Dermis blood vessel endothelial cell (primary cell): ENCODE measurements at regions not wholly inside any gene's neighbourhood (a gene's known extent, or its start where the extent isn't known, plus 50 kb on each side); places are given as distances from the start of the nearest gene placed in this dataset.
"Not testable (repeated sequence)": the region's sequence is repeated elsewhere in the genome, so short reads cannot be mapped to it uniquely, and the experiment has no call there.

Experiments used
- DNase-seq: peaks from one replicate; pipeline ENCODE4 v3.0.0; 2010

DNA sequence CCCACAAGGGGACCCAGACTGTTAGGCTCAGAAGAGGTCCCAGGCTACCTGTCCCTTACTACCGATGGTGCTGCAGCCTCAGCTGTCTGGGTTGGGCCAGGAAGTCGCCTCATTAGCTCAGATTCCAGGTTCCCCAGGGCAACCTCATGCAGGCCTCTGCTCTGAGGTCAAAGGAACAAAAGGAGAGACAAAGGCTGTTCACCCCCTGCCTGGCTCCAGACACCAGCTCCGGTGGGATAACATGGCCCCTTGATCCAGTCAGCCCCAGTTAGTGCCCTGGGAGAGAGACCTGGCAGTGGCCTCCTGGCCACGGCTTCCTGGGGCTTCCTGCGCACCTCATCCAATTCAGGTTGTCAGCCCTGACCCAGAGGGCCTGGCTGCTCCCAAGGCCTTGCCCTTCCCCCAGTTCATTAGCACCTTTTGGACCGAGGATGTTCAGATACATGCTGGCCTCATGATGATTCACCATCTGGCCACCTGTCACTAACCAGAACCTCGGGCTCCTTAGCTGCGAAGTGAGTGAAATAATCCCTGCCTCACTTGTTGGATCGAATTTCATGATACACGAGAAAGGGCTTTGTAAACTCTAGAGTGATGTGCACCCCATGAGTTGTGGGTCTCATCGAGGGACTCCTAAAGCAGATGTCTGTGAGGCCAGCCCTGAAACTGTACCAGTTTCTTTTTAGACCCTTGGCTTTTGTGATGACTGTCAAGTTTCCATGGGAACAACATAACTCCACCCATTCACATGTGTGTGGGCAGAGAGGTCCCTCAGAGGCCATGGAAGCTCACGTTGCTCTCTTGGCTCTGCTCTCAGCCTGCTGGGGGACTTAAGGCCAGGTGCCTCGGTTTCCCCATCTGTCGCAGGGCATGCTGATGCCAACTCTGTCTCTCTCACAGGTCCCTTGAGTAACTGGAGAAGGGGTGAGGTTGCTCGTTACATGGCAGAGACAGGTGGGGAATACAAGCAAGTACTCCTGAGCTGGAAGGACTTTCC lies 79.5 kb upstream of the PCBD1 start:
- no peak for DNase-seq

- no peak for DNase-seq
These were observed 80.8 kb upstream of the PCBD1 start for GRCh38 chr10:70969188-70969587.

DNA sequence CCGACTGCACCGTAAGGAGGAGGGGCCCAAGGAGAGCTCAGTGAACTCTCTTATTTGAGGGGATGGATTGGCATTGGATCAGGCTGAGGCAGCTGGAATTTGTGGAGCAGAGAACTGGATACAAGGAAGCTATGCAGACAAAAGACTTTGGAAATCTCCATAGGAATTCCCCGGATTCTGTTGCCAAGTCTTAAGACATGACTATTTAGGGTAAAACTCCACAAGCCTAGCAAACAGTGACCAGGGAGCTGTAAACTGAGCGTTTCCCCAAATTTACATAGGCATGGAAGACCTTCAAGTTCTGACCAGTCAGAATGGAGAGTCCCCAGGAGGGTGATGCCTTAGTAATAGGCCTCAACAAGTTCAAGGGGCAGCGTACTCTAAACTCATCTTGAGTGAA lies 82.5 kb upstream of the PCBD1 start:
- DNase-seq: peak; percentile 31

DNA sequence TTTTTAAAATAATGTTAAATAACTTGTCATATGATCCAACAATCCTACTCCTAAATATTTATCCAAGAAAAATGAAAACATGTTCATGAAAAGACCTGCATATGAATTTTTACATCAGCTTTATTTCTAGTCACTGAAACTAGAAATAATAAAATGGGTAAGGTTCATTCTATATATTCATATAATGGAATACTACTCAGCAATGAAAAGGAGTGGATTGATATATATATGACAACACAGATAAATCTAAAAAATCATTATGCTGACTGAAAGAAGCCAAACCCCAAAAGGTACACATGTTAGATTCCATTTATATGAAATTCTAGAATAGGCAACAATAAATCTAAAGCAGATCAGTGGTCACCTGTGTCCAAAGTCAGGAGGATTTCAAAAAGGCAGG lies 84.9 kb upstream of the PCBD1 start:
- no peak for DNase-seq

DNA sequence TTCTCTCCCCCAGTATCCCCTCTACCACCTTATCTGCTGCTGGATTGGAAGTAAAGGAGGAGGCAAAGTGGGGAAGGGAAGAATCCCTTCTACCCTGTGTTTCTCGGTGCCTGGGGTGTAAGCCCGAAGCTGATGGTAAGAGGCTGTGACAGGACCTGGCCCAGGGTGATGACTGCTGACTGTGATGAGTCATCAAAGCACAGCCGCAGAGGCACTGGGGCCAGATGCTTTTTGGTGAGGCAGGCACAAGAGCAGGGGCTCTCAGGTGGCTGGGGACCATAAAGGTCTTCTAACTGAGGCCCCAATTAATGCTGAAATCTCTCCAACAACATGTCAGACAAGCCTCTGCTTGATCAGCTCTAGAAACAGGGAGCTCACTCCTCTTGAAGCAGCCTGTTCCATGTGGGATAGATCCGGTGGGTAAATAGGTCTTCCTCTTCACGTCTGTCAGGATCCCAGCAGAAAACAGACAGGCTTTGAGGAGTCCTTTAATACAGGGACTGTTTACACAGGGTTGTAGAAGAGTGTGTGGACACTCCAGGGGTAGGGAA lies 86.1 kb upstream of the PCBD1 start:
- DNase-seq: no peak

DNA sequence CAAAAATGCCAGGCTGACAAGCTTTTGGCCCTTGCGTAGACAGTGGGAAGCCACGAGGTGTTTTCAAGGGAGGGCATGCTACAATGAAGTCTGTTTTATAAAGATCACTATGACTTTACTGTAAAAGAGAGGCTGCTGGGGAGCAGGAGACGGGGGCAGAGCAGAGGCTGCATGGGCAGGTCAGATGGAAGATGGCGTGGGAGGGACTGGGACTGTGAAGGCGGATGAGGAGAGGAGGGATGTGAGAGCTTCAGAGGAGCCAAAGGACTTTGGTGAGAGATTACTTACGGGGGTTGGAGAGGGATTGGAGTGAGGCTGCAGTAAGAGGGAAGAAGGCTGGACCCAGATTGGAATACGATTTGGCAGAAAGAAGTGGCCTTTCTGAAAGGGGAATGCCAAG lies 86.6 kb upstream of the PCBD1 start:
- DNase-seq: no peak

DNA sequence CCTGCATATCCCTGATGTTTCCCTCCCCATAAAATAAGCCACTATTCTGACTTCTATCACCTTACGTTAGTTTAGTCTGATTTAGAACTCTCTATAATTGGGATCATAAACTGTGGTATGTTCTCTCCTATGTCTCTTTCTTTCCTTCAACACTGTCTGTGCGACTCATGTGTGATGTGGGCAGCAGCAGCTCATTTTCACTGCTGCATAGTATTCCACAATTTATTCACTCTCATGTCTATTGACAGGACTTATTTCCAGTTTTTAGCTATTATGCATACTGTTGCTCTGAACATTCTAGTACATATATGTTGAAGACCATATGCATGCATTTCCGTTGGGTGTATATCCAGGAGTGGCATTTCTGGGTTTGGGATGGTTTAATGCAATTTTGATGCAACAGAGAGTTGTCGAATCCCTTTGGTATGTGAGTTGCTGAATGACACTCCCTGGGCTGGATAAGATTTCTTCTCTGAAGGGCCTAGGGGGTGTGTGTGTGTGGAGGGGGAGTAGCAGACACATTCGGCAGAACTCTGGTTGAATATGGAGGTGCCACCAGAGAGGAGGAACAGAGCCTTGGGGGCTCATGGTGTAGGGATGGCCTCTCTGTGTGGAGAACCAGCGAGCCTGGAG lies 87.8 kb upstream of the PCBD1 start:
- no peak for DNase-seq

- no peak for DNase-seq
These were observed 89.3 kb upstream of the PCBD1 start for GRCh38 chr10:70977625-70978024.

DNA sequence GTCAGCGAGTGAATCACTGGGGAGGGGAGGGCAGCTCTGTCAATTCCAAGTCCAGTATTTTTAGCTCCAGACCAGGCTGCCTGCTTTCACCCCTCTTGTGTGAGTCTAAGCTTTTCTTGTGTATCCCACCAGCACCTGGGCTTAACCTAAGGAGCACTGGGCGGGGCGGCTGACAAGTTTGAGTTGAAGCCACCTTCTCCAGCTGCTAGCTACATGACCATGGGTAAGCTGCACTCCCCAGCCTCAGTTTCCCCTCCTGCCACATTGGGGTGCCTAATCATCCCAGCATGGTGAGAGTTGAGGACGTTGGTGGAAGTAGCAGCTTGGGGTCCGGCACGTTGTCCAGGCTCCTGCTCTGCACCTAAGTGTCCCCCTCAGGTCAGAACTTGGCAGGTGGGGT lies 89.8 kb upstream of the PCBD1 start:
- DNase-seq: no peak

DNA sequence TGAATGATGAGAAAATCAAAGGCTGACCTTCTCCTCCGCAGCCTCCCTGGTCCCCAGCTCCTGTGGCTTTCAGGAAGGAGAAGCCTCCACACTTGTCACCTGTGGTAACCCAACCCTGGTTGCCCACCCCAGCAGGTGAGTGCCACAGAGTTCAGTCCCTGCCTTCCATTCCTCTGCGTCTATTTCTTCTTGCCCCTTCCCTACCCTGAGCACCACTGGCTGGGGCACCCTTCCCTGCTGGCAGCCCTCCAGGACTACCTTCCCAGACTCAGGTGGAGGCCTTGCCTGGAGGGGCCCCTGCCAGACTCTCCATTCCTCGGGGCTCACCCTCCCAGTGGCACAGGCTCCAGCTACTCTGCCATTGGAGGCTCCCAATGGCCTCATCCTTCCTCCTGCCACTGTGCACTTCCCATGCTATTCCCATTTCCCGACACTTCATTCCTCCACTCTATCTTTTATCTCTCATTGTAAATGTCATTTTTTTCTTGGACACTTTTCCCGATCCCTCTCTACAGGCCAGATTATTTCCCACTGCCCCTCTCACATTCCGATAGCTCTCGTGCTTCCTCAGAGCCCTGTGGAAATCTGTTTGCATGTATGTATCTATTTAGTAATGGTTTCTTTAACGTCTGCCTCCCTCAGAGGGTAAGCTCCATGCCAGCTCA lies 90.6 kb upstream of the PCBD1 start:
- DNase-seq: no peak

DNA sequence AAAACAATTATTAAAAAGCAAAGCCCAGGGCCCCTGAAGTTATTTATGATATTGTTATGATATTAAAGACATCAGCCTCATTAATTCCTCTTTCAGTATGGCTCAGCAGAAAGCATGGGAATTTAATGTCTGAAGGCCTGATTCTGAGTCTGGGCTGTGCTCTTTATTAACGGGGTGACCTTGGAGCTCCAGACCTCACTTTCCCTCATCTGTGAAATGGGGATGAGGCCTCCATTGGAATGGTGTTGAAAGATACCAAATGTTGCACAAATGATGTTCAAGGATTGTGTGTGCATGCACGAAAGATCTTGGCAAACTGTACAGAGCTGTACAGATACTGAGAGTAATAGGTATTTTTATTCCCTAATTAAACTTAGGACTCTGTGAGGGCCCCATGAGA lies 92.3 kb upstream of the PCBD1 start:
- no peak for DNase-seq

DNA sequence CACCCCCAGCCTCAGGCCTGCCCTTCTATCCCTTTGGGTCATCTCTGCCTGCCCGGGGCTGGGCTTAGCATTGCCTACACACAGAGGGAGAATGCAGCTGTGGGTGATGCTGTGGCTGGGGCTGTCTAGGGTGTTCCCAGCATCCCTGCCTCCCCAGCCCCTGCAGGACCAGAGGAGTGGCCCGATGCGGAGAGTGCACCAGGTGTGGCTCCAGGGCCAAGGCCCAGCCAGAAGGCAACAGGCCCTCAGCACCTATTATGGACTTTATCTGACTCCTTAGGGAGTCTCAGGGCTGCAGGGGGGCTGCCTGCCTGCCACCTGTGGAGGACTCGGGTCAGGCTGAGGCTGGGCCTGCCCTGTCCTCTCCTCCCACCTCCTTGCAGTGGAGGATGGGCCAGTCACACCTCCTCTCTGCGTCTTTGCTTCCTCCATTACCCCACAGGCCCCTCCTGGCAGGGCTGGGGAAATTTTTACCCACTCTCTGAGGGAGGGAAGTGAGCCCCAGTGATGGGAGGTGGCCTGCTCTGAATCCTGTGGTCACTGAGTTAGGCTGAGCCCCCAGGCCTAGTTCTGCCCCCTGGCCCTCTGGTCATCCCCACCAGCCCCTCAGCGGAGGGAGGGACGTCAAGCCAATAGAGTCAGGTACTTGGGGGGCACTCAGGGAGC lies 92.9 kb upstream of the PCBD1 start:
- DNase-seq: no peak

GRCh38 chr10:70981936-70982335 lies 93.6 kb upstream of the PCBD1 start:
- DNase-seq: no peak

DNA sequence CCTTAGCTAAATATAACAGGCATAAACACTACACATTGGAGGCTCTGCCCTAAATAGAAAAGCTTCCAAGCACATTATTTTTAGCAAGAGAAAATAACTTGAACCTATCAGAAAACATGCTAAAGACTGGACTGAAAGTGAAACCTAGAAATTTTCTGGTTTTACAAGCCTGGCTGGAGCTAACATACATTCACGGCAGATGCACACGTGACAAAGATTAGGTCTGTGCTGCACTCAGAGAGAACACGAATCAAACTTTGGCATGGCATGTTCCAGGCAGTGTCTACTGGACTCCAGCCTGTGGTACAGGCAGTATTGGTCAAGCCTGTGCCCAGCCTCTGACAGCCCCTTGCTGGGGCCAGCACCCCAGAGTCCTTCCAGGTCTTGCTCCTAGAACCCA lies 94.1 kb upstream of the PCBD1 start:
- DNase-seq: no peak

- DNase-seq: no peak
These were observed 96.8 kb upstream of the PCBD1 start for GRCh38 chr10:70984986-70985722.

- DNase-seq: no peak
These were observed 97.7 kb upstream of the PCBD1 start for GRCh38 chr10:70985824-70986622.

- DNase-seq: no peak
These were observed 98.2 kb upstream of the PCBD1 start for GRCh38 chr10:70986623-70986950.

GRCh38 chr10:70987396-70988130 lies 99.2 kb upstream of the PCBD1 start:
- no peak for DNase-seq

DNA sequence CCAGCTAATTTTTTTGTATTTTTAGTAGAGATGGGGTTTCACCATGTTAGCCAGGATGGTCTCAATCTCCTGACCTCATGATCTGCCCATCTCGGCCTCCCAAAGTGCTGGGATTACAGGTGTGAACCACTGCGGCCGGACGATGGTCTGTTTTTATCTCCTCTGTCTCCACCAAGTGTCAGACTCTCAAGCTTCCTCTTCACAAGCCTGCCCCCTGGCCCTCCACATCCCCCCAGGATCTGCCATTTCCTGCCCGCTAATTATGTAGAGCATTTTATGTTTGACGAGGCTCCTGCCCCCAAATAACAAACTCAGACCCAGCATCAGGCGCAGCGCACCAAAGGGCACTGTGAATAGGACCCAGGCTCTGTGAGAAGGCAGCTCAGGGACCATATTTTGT lies 101.8 kb upstream of the PCBD1 start:
- DNase-seq: not testable (repeated sequence)

DNA sequence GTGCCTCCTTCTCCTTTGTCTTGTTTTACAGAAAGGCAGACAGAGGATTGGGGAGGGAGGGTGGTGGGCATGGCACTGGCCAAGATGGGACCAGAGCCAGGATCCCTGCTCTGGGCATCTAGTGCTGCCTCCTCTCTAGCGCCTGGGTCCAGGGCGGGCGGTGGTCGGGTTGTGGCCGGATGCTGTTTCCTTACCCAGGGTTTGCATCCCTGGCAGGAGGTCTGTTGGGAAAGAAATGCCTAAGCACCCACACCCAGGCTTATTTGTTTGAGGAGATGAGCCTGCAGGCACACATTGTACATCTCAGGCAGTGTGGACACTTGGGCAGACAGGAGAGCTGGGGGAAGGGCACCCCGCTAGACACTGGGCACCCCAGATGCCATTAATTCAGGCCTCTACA lies 102.3 kb upstream of the PCBD1 start:
- DNase-seq: no peak
